GM12878 (cell line): ENCODE measurements at regions not wholly inside any gene's neighbourhood (a gene's known extent, or its start where the extent isn't known, plus 50 kb on each side); places are given as distances from the start of the nearest gene placed in this dataset.
"Not testable (repeated sequence)": the region's sequence is repeated elsewhere in the genome, so short reads cannot be mapped to it uniquely, and the experiment has no call there.

Experiments used
- ATAC-seq: fragments of 200-7000 bp; cut with Tn5 transposase; 3 replicates; pipeline ENCODE4 v1.9.1; 2020; ENCODE audit warnings: mild to moderate bottlenecking, moderate library complexity
- BruUV-seq: library from RNA; stranded (reverse); fragments of 400-500 nt; replicated peaks from 2 replicates; lab custom pipeline; 2021; lab: Mats Ljungman, UMichigan
- CTCF ChIA-PET: fragments of 300-600 bp; sonication (Branson Sonifier 250); formaldehyde crosslinking; extraction: SDS; loops from one replicate; lab custom pipeline; 2021; ENCODE audit warnings: inconsistent platforms; lab: Yijun Ruan, JAX
- POLR2A ChIA-PET: fragments of 350-600 bp; formaldehyde crosslinking; extraction: SDS; loops from one replicate; lab custom pipeline; 2021; ENCODE audit warnings: inconsistent platforms; lab: Charles Lee
- RAD21 ChIA-PET: fragments of 300-600 bp; sonication (Branson Sonifier 250); formaldehyde crosslinking; loops from one replicate; lab custom pipeline; 2023; ENCODE audit warnings: antibody characterized with exemption; ENCODE audit not compliant: unreplicated experiment; lab: Charles Lee
- SMC1A ChIA-PET: fragments of 300-600 bp; sonication (Branson Sonifier 250); formaldehyde crosslinking; loops from one replicate; lab custom pipeline; 2023; ENCODE audit not compliant: unreplicated experiment, uncharacterized antibody; lab: Charles Lee
- DNase-seq: peaks from one replicate; pipeline ENCODE4 v3.0.0-alpha.2; 2011; ENCODE audit warnings: low read depth, low spot score
- FAIRE-seq: peaks from 3 replicates; lab custom pipeline; 2011; peaks lifted over from hg19 to GRCh38; lab: Jason Lieb, UNC
- H2AFZ ChIP-seq: 2 replicates; pipeline ENCODE4 v1.6.0; 2011; ENCODE audit warnings: low read depth, low read length, control low read depth; ENCODE audit not compliant: control insufficient read depth
- H3K27ac ChIP-seq: 2 replicates; pipeline ENCODE4 v1.5.1; 2011; ENCODE audit warnings: control low read depth; ENCODE audit not compliant: control insufficient read depth, insufficient read depth
- H3K27me3 ChIP-seq, 2 experiments: replicated peaks in 1 of 2; 2 replicates each; pipeline versions ENCODE4 v1.6.0 to v1.6.1; 2011; ENCODE audit warnings: low read length in 1 of 2; ENCODE audit not compliant: control insufficient read depth in 2 of 2, insufficient read depth in 2 of 2
- H3K36me3 ChIP-seq, 2 experiments: 2 replicates each; pipeline ENCODE4 v1.5.1; 2011; ENCODE audit warnings: low read length in 1 of 2; ENCODE audit not compliant: control insufficient read depth in 2 of 2, insufficient read depth in 2 of 2
- H3K4me1 ChIP-seq: 2 replicates; pipeline ENCODE4 v1.6.1; 2011; ENCODE audit warnings: mild to moderate bottlenecking, low read length, moderate library complexity, mixed read lengths; ENCODE audit not compliant: control insufficient read depth, insufficient read depth
- H3K4me2 ChIP-seq: 2 replicates; pipeline ENCODE4 v1.6.0; 2011; ENCODE audit warnings: control low read depth; ENCODE audit not compliant: control insufficient read depth, insufficient read depth
- H3K4me3 ChIP-seq: fragments of 200-600 bp; sonication (generic); 2 replicates; pipeline ENCODE4 v1.5.1; 2016
- H3K79me2 ChIP-seq: 2 replicates; pipeline ENCODE4 v1.6.0; 2011; ENCODE audit warnings: low read length; ENCODE audit not compliant: control insufficient read depth, insufficient read depth
- H3K9ac ChIP-seq: 2 replicates; pipeline ENCODE4 v1.8.0; 2011; ENCODE audit warnings: low read length, control low read depth, mixed read lengths; ENCODE audit not compliant: control insufficient read depth, insufficient read depth
- H3K9me3 ChIP-seq: replicated peaks from 3 replicates; pipeline ENCODE4 v1.5.1; 2011; ENCODE audit warnings: mild to moderate bottlenecking, low read length; ENCODE audit not compliant: control insufficient read depth, insufficient read depth
- H4K20me1 ChIP-seq: 2 replicates; pipeline ENCODE4 v1.6.0; 2011; ENCODE audit not compliant: control insufficient read depth, insufficient read depth
- WGBS: methylation state at CpG from one replicate; pipeline ENCODE4 v1.1.6; 2016; ENCODE audit warnings: low lambda C conversion rate; ENCODE audit not compliant: insufficient replicate concordance, insufficient coverage; ENCODE audit errors: missing lambda C conversion rate; 5-methylcytosine and 5-hydroxymethylcytosine counted together
- in situ Hi-C: fragments of 300-500 bp; cut with MboI; formaldehyde crosslinking; loops from 9 replicates; pipeline ENCODE4 v1.14.3; 2018; ENCODE audit warnings: mixed read lengths
- intact Hi-C: fragments of 100-400 bp; cut with micrococcal nuclease; formaldehyde crosslinking; loops from one replicate; pipeline ENCODE4 v1.14.2; 2022; ENCODE audit not compliant: unreplicated experiment

GRCh38 chr9:61122448-61122847 is 67.4 kb upstream of the SPATA31A7 start:
- H3K4me3 ChIP-seq, H4K20me1 ChIP-seq, CTCF ChIA-PET, H3K27me3 ChIP-seq, intact Hi-C loops, FAIRE-seq, H3K36me3 ChIP-seq, H3K4me2 ChIP-seq, H2AFZ ChIP-seq, BruUV-seq, H3K4me1 ChIP-seq, H3K9ac ChIP-seq, ATAC-seq, in situ Hi-C loops, SMC1A ChIA-PET, H3K79me2 ChIP-seq, DNase-seq, H3K27ac ChIP-seq, POLR2A ChIA-PET, RAD21 ChIA-PET, H3K9me3 ChIP-seq: not testable (repeated sequence)
- WGBS: no CpG with 5 or more reads among the region's 27 CpGs
